H9 (cell line): ENCODE measurements at regions not wholly inside any gene's neighbourhood (a gene's known extent, or its start where the extent isn't known, plus 50 kb on each side); places are given as distances from the start of the nearest gene placed in this dataset.

Experiments
- DNase-seq: peaks from one replicate; pipeline ENCODE4 v3.0.0-alpha.2; 2017
- H2AFZ ChIP-seq: one replicate; pipeline ENCODE4 v1.6.1; 2013; ENCODE audit warnings: mild to moderate bottlenecking, low read length, control low read depth, moderate library complexity
- H2AK5ac ChIP-seq: 2 replicates; pipeline ENCODE4 v1.6.1; 2013; ENCODE audit warnings: low read length, control low read depth, mixed read lengths; ENCODE audit not compliant: insufficient read length
- H2BK120ac ChIP-seq: one replicate; pipeline ENCODE4 v1.6.1; 2013; ENCODE audit warnings: low read depth, mild to moderate bottlenecking, low read length, control low read depth, inconsistent platforms; ENCODE audit not compliant: poor library complexity, severe bottlenecking
- H2BK12ac ChIP-seq: 2 replicates; pipeline ENCODE4 v1.6.1; 2013; ENCODE audit warnings: low read length, control low read depth, mixed read lengths, low read depth; ENCODE audit not compliant: insufficient read length
- H2BK15ac ChIP-seq: 2 replicates; pipeline ENCODE4 v1.6.1; 2013; ENCODE audit warnings: low read depth, low read length, control low read depth
- H2BK20ac ChIP-seq: one replicate; pipeline ENCODE4 v1.6.1; 2013; ENCODE audit warnings: low read depth, mild to moderate bottlenecking, low read length, control low read depth, inconsistent platforms; ENCODE audit not compliant: poor library complexity, severe bottlenecking
- H2BK5ac ChIP-seq: 2 replicates; pipeline ENCODE4 v1.6.1; 2013; ENCODE audit warnings: low read length, control low read depth, mixed read lengths; ENCODE audit not compliant: insufficient read length
- H3K14ac ChIP-seq: 2 replicates; pipeline ENCODE4 v1.6.1; 2013; ENCODE audit warnings: low read length, control low read depth; ENCODE audit not compliant: insufficient read depth
- H3K18ac ChIP-seq: 2 replicates; pipeline ENCODE4 v1.6.1; 2013; ENCODE audit warnings: low read depth, mild to moderate bottlenecking, mixed read lengths, low read length, control low read depth; ENCODE audit not compliant: insufficient read length
- H3K23ac ChIP-seq: 2 replicates; pipeline ENCODE4 v1.6.1; 2013; ENCODE audit warnings: low read length, control low read depth, mixed read lengths, low read depth; ENCODE audit not compliant: insufficient read length
- H3K23me2 ChIP-seq: 2 replicates; pipeline ENCODE4 v1.6.1; 2013; ENCODE audit warnings: low read depth, mild to moderate bottlenecking, mixed read lengths, low read length, control low read depth; ENCODE audit not compliant: insufficient read length, poor library complexity, severe bottlenecking
- H3K27ac ChIP-seq: 2 replicates; pipeline ENCODE4 v1.5.1; 2013; ENCODE audit warnings: low read length, control low read depth, mixed read lengths, low read depth; ENCODE audit not compliant: insufficient read length
- H3K27me3 ChIP-seq: 2 replicates; pipeline ENCODE4 v1.6.1; 2013; ENCODE audit warnings: low read length, control low read depth, inconsistent platforms; ENCODE audit not compliant: insufficient read depth
- H3K4ac ChIP-seq: 2 replicates; pipeline ENCODE4 v1.6.1; 2013; ENCODE audit warnings: low read depth, mild to moderate bottlenecking, control low read depth, inconsistent platforms, low read length, moderate library complexity
- H3K4me1 ChIP-seq: 2 replicates; pipeline ENCODE4 v1.6.1; 2013; ENCODE audit warnings: low read length, control low read depth, inconsistent platforms; ENCODE audit not compliant: insufficient read depth
- H3K4me2 ChIP-seq: 2 replicates; pipeline ENCODE4 v1.6.1; 2013; ENCODE audit warnings: low read length, control low read depth, mixed read lengths; ENCODE audit not compliant: insufficient read length, insufficient read depth
- H3K56ac ChIP-seq: 2 replicates; pipeline ENCODE4 v1.6.1; 2013; ENCODE audit warnings: low read depth, mild to moderate bottlenecking, mixed read lengths, low read length, control low read depth; ENCODE audit not compliant: insufficient read length
- H3K79me1 ChIP-seq: 2 replicates; pipeline ENCODE4 v1.6.1; 2013; ENCODE audit warnings: low read depth, mild to moderate bottlenecking, moderate library complexity, low read length, control low read depth, inconsistent platforms; ENCODE audit not compliant: insufficient read depth, poor library complexity, severe bottlenecking
- H3K79me2 ChIP-seq: 2 replicates; pipeline ENCODE4 v1.6.1; 2013; ENCODE audit warnings: low read length, control low read depth, inconsistent platforms; ENCODE audit not compliant: insufficient read depth
- H3K9ac ChIP-seq: 2 replicates; pipeline ENCODE4 v1.6.1; 2013; ENCODE audit warnings: low read length, control low read depth, mixed read lengths; ENCODE audit not compliant: insufficient read length; ENCODE audit errors: extremely low read depth
- H3K9me3 ChIP-seq: one replicate; pipeline ENCODE4 v1.6.1; 2013; ENCODE audit warnings: low read depth, low read length, inconsistent platforms; ENCODE audit not compliant: control insufficient read depth
- H3T11ph ChIP-seq: one replicate; pipeline ENCODE4 v1.6.1; 2013; ENCODE audit warnings: mild to moderate bottlenecking, low read length, control low read depth, inconsistent platforms
- H4K20me1 ChIP-seq: one replicate; pipeline ENCODE4 v1.6.1; 2013; ENCODE audit not compliant: control insufficient read depth, insufficient read length, insufficient read depth
- H4K5ac ChIP-seq: 2 replicates; pipeline ENCODE4 v1.6.1; 2013; ENCODE audit warnings: low read depth, mild to moderate bottlenecking, mixed read lengths, low read length, control low read depth; ENCODE audit not compliant: insufficient read length
- H4K8ac ChIP-seq: replicated peaks from 2 replicates; pipeline ENCODE4 v1.6.1; 2013; ENCODE audit warnings: low read length, control low read depth, mixed read lengths, low read depth; ENCODE audit not compliant: insufficient read length
- H4K91ac ChIP-seq: 2 replicates; pipeline ENCODE4 v1.6.1; 2013; ENCODE audit warnings: low read depth, mild to moderate bottlenecking, moderate library complexity, mixed read lengths, low read length, control low read depth; ENCODE audit not compliant: insufficient read length
- H3K27ac Mint-ChIP-seq, 3 experiments: 2 replicates in 2 of 3; 3 replicates in 1 of 3; pipeline ENCODE4 v1.8.0; 2020 to 2021; ENCODE audit warnings: mixed read lengths in 3 of 3, mild to moderate bottlenecking in 1 of 3, moderate library complexity in 1 of 3
- H3K27me3 Mint-ChIP-seq: 2 replicates; pipeline ENCODE4 v1.8.0; 2021; ENCODE audit warnings: low read depth, mild to moderate bottlenecking, moderate library complexity, mixed read lengths
- H3K36me3 Mint-ChIP-seq, 3 experiments: 2 replicates in 2 of 3; 3 replicates in 1 of 3; pipeline ENCODE4 v1.8.0; 2020 to 2021; ENCODE audit warnings: low read depth in 3 of 3, mixed read lengths in 3 of 3; ENCODE audit not compliant: insufficient read depth in 1 of 3
- H3K4me1 Mint-ChIP-seq, 2 experiments: 2 replicates each; pipeline ENCODE4 v1.8.0; 2020; ENCODE audit warnings: mixed read lengths in 2 of 2
- H3K4me3 Mint-ChIP-seq, 2 experiments: 2 replicates in 1 of 2; 3 replicates in 1 of 2; pipeline ENCODE4 v1.8.0; 2020 to 2021; ENCODE audit warnings: mild to moderate bottlenecking in 2 of 2, mixed read lengths in 2 of 2, moderate library complexity in 1 of 2
- H3K9me3 Mint-ChIP-seq, 2 experiments: 2 replicates in 1 of 2; 3 replicates in 1 of 2; pipeline ENCODE4 v1.8.0; 2020; ENCODE audit warnings: mild to moderate bottlenecking in 2 of 2, mixed read lengths in 2 of 2, moderate library complexity in 1 of 2
- CTCF ChIP-seq: fragments of 200-600 bp; sonication (generic); conservative IDR thresholded peaks from 3 replicates; pipeline ENCODE4 v1.8.0; 2021; ENCODE audit warnings: antibody characterized with exemption, mild to moderate bottlenecking
- WGBS: extraction: QIAGEN DNeasy Blood & Tissue Kit; methylation state at CpG from one replicate; pipeline ENCODE4 v1.1.7; 2013; ENCODE audit warnings: missing lambda C conversion rate, low lambda C conversion rate, mixed read lengths; ENCODE audit not compliant: insufficient read length; ENCODE audit errors: extremely low coverage; 5-methylcytosine and 5-hydroxymethylcytosine counted together

- Histone ChIP-seq H3K56ac (no peak overlapping the region), H3K27me3 (no peaks in the 10 kb centered on the region), H3K18ac (no peak overlapping the region), H2AFZ (no peak overlapping the region), H3K9ac (no peak overlapping the region), H3K23ac (no peak overlapping the region), H2BK120ac (no peak overlapping the region), H2BK12ac (no peak overlapping the region), H4K8ac (no peak overlapping the region), H3K14ac (no peak overlapping the region), H3T11ph (no peak overlapping the region), H3K4me1 (no peaks in the 10 kb centered on the region), H2BK20ac (no peak overlapping the region), H3K4ac (no peak overlapping the region), H3K23me2 (no peaks in the 10 kb centered on the region), H4K91ac (no peak overlapping the region), H3K9me3 (no peaks in the 10 kb centered on the region), H2BK5ac (no peak overlapping the region), H4K20me1 (no peaks in the 10 kb centered on the region), H3K4me2 (no peak overlapping the region), H3K27ac (no peak overlapping the region), H3K79me1 (no peaks in the 10 kb centered on the region), H2AK5ac (no peak overlapping the region), H3K79me2 (no peaks in the 10 kb centered on the region), H4K5ac (no peak overlapping the region), H2BK15ac (no peak overlapping the region)
- H3K36me3 Mint-ChIP-seq = peaks cover 3 to 10% (median 3%) of the 10 kb centered on the region in 3 experiments; a peak in 4 of 7 replicates
- WGBS = no CpG with 5 or more reads among the region's 2 CpGs
- no peak for DNase-seq
- H3K27me3 Mint-ChIP-seq = no peaks in the 10 kb centered on the region
- no peak overlapping the region for H3K4me3 Mint-ChIP-seq
- no peak for TF ChIP-seq CTCF
- no peak overlapping the region for H3K27ac Mint-ChIP-seq
- peaks cover 0 to 10% of the 10 kb centered on the region in 2 experiments; a peak in 3 of 5 replicates for H3K9me3 Mint-ChIP-seq
- H3K4me1 Mint-ChIP-seq = peaks cover 8 to 14% of the 10 kb centered on the region in 2 experiments
Measured at GRCh38 chr13:102510072-102510471, 86.7 kb upstream of the TPP2 start.
